Neural progenitor cell (in vitro differentiated cells): ENCODE measurements at regions not wholly inside any gene's neighbourhood (a gene's known extent, or its start where the extent isn't known, plus 50 kb on each side); places are given as distances from the start of the nearest gene placed in this dataset.

ENCODE experiments used
- DNase-seq: peaks from one replicate; pipeline ENCODE4 v3.0.0-alpha.2; 2016; ENCODE audit warnings: low spot score
- H2AFZ ChIP-seq: fragments of 200-600 bp; sonication (generic); replicated peaks from 2 replicates; pipeline ENCODE4 v1.6.1; 2016; ENCODE audit warnings: antibody characterized with exemption
- H3F3A ChIP-seq: fragments of 200-600 bp; sonication (generic); 2 replicates; pipeline ENCODE4 v1.6.1; 2016; ENCODE audit warnings: antibody characterized with exemption, low read depth
- H3K27ac ChIP-seq: fragments of 200-600 bp; sonication (generic); 2 replicates; pipeline ENCODE4 v1.5.1; 2016; ENCODE audit warnings: mild to moderate bottlenecking
- H3K27me3 ChIP-seq: fragments of 200-600 bp; sonication (generic); 2 replicates; pipeline ENCODE4 v1.6.1; 2016; ENCODE audit warnings: mild to moderate bottlenecking, moderate library complexity
- H3K36me3 ChIP-seq: fragments of 200-600 bp; sonication (generic); 2 replicates; pipeline ENCODE4 v1.5.1; 2016
- H3K4me1 ChIP-seq: fragments of 200-600 bp; sonication (generic); 2 replicates; pipeline ENCODE4 v1.6.1; 2016; ENCODE audit warnings: mixed run types
- H3K4me2 ChIP-seq: fragments of 200-600 bp; sonication (generic); 2 replicates; pipeline ENCODE4 v1.6.1; 2016
- H3K4me3 ChIP-seq: fragments of 200-600 bp; sonication (generic); 2 replicates; pipeline ENCODE4 v1.5.1; 2016
- H3K79me2 ChIP-seq: fragments of 200-600 bp; sonication (generic); 2 replicates; pipeline ENCODE4 v1.6.1; 2016; ENCODE audit warnings: low read depth
- H3K9ac ChIP-seq: fragments of 200-600 bp; sonication (generic); 2 replicates; pipeline ENCODE4 v1.6.1; 2016
- H3K9me3 ChIP-seq: fragments of 200-600 bp; sonication (generic); 2 replicates; pipeline ENCODE4 v1.5.1; 2016; ENCODE audit warnings: low read depth
- H4K20me1 ChIP-seq: fragments of 200-600 bp; sonication (generic); 2 replicates; pipeline ENCODE4 v1.6.1; 2016; ENCODE audit warnings: low read depth
- H3K27ac Mint-ChIP-seq: 3 replicates; pipeline ENCODE4 v1.8.0; 2021; ENCODE audit warnings: mixed read lengths
- H3K27me3 Mint-ChIP-seq: 2 replicates; pipeline ENCODE4 v1.8.0; 2022; ENCODE audit warnings: low read depth, mild to moderate bottlenecking, inconsistent platforms, moderate library complexity, mixed read lengths; ENCODE audit not compliant: insufficient read depth
- H3K36me3 Mint-ChIP-seq: 3 replicates; pipeline ENCODE4 v1.8.0; 2021; ENCODE audit warnings: mixed read lengths
- H3K4me1 Mint-ChIP-seq: 3 replicates; pipeline ENCODE4 v1.8.0; 2021; ENCODE audit warnings: mixed read lengths
- H3K4me3 Mint-ChIP-seq: 3 replicates; pipeline ENCODE4 v1.8.0; 2021; ENCODE audit warnings: mild to moderate bottlenecking, moderate library complexity, mixed read lengths
- H3K9me3 Mint-ChIP-seq: 3 replicates; pipeline ENCODE4 v1.8.0; 2020; ENCODE audit warnings: mixed read lengths
- EZH2 ChIP-seq: fragments of 200-600 bp; sonication (generic); IDR thresholded peaks from 2 replicates; pipeline ENCODE4 v1.6.1; 2017; ENCODE audit warnings: antibody characterized with exemption, mild to moderate bottlenecking, moderate library complexity
- EZH2phosphoT487 ChIP-seq: fragments of 200-600 bp; sonication (generic); IDR thresholded peaks from 2 replicates; pipeline ENCODE4 v1.6.1; 2017; ENCODE audit warnings: antibody characterized with exemption
- TF ChIP-seq, protein P1 (sequence below): fragments of 200-600 bp; sonication (generic); IDR thresholded peaks from 2 replicates; pipeline ENCODE4 v1.5.1; 2017; ENCODE audit warnings: antibody characterized with exemption, mild to moderate bottlenecking

DNA sequence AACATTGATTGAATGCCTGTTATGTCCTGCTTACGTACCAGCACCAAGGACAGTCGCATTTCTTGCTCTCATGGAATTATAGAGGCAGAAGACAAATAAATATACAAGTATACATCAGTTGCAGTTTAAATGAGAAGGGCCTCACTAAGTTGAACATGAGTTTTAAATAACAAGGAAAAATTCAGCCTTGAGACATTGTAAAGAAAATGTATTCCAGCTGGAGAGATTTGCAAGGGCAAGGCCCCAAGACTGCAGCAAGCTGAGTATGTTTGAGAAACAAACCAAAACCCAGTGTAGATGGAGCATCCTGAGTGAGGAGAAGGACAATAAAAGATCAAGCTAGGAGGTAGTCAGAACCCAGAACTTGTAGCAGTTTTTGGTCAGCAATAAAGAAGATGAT is 123.2 kb upstream of the BMP5 start:
- H3F3A ChIP-seq: no peaks in the 10 kb centered on the region
- Mint-ChIP-seq H3K27me3 (peaks cover 2% of the 10 kb centered on the region), H3K36me3 (no peaks in the 10 kb centered on the region), H3K4me3 (no peak overlapping the region), H3K27ac (no peak overlapping the region), H3K4me1 (no peaks in the 10 kb centered on the region), H3K9me3 (peaks cover 9% of the 10 kb centered on the region)
- H3K4me3 ChIP-seq: no peak overlapping the region
- H3K79me2 ChIP-seq: no peaks in the 10 kb centered on the region
- H3K9ac ChIP-seq: no peak overlapping the region
- H3K9me3 ChIP-seq: no peaks in the 10 kb centered on the region
- H3K4me1 ChIP-seq: no peaks in the 10 kb centered on the region
- no peaks in the 10 kb centered on the region for H4K20me1 ChIP-seq
- no peak overlapping the region for H3K4me2 ChIP-seq
- H2AFZ ChIP-seq: no peak overlapping the region
- TF ChIP-seq EZH2phosphoT487 (no peak), EZH2 (no peak)
- TF ChIP-seq, protein P1, sequence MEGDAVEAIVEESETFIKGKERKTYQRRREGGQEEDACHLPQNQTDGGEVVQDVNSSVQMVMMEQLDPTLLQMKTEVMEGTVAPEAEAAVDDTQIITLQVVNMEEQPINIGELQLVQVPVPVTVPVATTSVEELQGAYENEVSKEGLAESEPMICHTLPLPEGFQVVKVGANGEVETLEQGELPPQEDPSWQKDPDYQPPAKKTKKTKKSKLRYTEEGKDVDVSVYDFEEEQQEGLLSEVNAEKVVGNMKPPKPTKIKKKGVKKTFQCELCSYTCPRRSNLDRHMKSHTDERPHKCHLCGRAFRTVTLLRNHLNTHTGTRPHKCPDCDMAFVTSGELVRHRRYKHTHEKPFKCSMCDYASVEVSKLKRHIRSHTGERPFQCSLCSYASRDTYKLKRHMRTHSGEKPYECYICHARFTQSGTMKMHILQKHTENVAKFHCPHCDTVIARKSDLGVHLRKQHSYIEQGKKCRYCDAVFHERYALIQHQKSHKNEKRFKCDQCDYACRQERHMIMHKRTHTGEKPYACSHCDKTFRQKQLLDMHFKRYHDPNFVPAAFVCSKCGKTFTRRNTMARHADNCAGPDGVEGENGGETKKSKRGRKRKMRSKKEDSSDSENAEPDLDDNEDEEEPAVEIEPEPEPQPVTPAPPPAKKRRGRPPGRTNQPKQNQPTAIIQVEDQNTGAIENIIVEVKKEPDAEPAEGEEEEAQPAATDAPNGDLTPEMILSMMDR: no peak
- DNase-seq: no peak
- H3K36me3 ChIP-seq: no peaks in the 10 kb centered on the region
- H3K27ac ChIP-seq: no peak overlapping the region
- no peaks in the 10 kb centered on the region for H3K27me3 ChIP-seq

DNA sequence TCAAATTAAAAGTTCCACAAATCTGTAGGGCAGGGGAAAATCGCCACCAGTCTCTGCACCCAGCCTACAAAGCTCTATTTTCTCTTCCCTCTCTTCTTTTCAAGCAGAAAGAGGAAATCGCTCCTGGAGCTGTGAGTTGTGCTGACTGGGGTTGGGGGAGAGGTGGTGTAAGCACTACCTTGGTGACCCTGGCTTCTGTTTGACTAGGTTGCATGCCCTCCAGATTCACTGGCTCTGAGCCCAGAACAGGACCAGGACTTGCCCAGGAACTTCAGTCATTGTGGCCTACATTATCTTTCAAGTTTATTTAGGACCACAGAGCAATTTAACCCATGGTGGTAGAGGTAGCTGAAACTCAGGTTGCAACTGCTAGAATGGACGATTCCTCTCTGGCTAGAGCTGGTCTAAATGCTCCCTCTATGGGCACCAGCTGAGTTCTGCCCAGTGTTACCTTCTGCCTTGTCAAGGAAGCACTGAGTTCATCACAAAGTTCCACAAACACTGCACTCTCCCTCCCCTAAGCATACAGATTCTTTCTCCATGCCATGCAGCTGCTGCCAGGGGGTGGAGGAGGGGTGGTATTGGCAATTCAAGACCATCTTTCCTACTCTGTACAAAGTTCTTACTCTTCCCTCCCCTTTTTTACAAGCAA is 122.0 kb upstream of the BMP5 start:
- no peak overlapping the region for H3K27ac ChIP-seq
- no peak overlapping the region for H3K4me3 ChIP-seq
- Mint-ChIP-seq H3K36me3 (no peaks in the 10 kb centered on the region), H3K4me3 (no peak overlapping the region), H3K27ac (no peak overlapping the region), H3K4me1 (no peaks in the 10 kb centered on the region), H3K9me3 (peaks cover 16% of the 10 kb centered on the region), H3K27me3 (peaks cover 3% of the 10 kb centered on the region)
- no peaks in the 10 kb centered on the region for H3K9me3 ChIP-seq
- DNase-seq: no peak
- no peak overlapping the region for H3K9ac ChIP-seq
- no peaks in the 10 kb centered on the region for H3K36me3 ChIP-seq
- H3K4me1 ChIP-seq: no peaks in the 10 kb centered on the region
- TF ChIP-seq, protein P1: no peak
- no peak for TF ChIP-seq EZH2phosphoT487
- no peak for TF ChIP-seq EZH2
- H3F3A ChIP-seq: no peaks in the 10 kb centered on the region
- H3K4me2 ChIP-seq: no peak overlapping the region
- H3K79me2 ChIP-seq: no peaks in the 10 kb centered on the region
- H4K20me1 ChIP-seq: no peaks in the 10 kb centered on the region
- no peaks in the 10 kb centered on the region for H3K27me3 ChIP-seq
- no peak overlapping the region for H2AFZ ChIP-seq

DNA sequence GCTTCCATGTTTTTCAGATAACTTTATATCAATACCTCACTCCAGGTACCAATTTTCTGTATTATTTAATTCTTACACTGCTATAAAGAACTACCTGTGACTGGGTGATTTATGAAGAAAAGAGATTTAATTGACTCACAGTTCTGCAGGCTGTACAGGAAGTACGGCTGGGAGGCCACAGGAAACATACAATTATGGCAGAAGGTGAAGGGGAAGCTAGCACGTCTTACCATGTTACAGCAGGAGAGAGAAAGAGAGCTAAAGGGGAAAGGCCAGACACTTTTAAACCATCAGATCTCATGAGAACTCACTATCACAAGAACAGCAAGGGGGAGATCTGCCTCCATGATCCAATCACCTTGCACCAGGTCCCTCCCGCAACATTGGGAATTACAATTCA is 119.1 kb upstream of the BMP5 start:
- no peak overlapping the region for H3K4me2 ChIP-seq
- Mint-ChIP-seq H3K27ac (no peak overlapping the region), H3K9me3 (peaks cover 21% of the 10 kb centered on the region), H3K4me3 (no peak overlapping the region), H3K36me3 (no peaks in the 10 kb centered on the region), H3K27me3 (peaks cover 3% of the 10 kb centered on the region), H3K4me1 (no peaks in the 10 kb centered on the region)
- no peaks in the 10 kb centered on the region for H3K9me3 ChIP-seq
- no peak overlapping the region for H2AFZ ChIP-seq
- no peak for DNase-seq
- no peak overlapping the region for H3K9ac ChIP-seq
- H3K27me3 ChIP-seq: no peaks in the 10 kb centered on the region
- no peaks in the 10 kb centered on the region for H3F3A ChIP-seq
- no peak overlapping the region for H3K27ac ChIP-seq
- H3K4me3 ChIP-seq: no peak overlapping the region
- TF ChIP-seq EZH2 (no peak), EZH2phosphoT487 (no peak)
- TF ChIP-seq, protein P1: no peak
- H3K36me3 ChIP-seq: no peaks in the 10 kb centered on the region
- H3K4me1 ChIP-seq: no peaks in the 10 kb centered on the region
- H3K79me2 ChIP-seq: no peaks in the 10 kb centered on the region
- H4K20me1 ChIP-seq: no peaks in the 10 kb centered on the region
